ENCODE measurements at regions not wholly inside any gene's neighbourhood (a gene's known extent, or its start where the extent isn't known, plus 50 kb on each side); places are given as distances from the start of the nearest gene placed in this dataset.
"Not testable (repeated sequence)": the region's sequence is repeated elsewhere in the genome, so short reads cannot be mapped to it uniquely, and the experiment has no call there.

DNA sequence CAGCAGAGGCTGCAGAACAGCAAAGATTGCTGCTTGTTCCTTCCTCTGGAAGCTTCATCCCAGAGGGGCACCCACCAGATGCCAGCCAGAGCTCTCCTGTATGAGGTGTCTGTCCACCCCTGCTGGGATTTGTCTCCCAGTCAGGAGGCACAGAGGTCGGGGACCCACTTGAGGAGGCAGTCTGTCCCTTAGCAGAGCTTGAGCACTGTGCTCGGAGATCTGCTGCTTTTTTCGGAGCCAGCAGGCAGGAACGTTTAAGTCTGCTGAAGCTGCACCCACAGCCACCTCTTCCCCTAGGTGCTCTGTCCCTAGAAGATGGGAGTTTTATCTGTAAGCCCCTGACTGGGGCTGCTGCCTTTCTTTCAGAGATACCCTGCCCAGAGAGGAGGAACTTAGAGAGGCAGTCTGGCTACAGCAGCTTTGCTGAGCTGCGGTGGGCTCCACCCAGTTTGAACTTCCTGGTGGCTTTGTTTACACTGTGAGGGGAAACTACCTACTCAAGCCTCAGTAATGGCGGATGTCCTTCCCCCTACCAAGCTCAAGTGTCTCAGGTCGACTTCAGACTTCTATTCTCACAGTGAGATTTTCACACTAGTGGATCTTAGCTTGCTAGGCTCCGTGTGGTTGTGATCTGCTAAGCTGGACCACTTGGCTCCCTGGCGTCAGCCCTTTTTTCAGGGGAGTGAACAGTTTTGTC, 101.8 kb upstream of the GLRA1 start:
- DNase-seq = not testable (repeated sequence)

GRCh38 chr5:152016421-152016820, 91.8 kb upstream of the GLRA1 start:
- DNase-seq = no peak

DNA sequence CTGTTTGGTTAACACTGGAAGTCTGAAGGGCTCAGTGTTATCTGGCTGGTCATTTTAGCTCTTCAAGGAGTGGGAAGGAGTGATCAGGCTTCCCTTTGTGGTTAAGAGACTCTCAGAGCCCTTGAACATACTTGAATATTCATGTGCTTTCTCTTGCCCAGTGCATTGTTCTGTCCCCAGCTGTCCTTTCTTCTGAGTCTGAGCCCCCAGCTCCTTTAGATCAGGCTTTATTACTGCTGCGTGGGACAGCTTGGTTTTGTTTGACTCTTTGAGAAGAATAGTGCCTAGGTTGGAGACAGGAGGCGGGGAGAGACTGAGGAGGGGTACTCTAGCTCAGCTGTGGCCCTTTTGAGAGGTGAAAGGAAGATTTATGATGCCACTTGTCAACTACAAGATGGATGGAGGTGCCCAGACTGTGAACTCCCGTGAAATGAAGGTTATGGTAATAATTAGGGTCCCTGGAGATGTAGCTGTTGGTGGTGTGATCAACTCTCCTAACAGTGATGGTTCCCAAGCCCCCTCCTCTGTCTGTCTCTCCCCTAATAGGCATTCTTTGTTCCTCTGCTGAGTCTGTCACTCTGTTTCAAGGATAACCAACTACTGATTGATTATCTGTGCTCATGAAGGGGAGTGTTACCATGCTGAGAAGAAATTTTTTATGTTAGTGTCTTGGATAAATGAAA, 83.1 kb upstream of the GLRA1 start:
- peak; percentile 18 for DNase-seq

DNA sequence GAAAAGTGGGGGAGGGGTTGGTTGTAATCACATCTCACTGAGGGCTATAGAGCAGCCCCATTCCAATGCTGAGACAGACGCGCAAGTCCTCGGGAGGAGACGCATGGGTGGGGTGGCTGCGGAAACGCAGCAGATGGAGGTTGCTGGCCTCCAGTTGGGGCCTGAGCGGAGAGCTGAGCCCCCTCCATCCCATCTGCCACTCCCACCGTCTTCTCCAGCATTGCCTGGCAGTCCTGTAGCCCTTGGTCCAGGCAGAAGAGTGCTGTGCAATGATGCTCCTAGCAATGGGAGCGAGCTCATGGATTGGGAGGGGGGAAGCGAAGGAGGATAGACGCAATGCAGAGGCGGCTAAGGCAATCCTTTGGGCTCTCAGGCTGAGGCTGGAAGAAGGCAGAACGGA, 79.4 kb upstream of the GLRA1 start:
- no peak for DNase-seq
